ENCODE measurements at regions not wholly inside any gene's neighbourhood (a gene's known extent, or its start where the extent isn't known, plus 50 kb on each side); places are given as distances from the start of the nearest gene placed in this dataset.

- TF ChIP-seq, protein P1, sequence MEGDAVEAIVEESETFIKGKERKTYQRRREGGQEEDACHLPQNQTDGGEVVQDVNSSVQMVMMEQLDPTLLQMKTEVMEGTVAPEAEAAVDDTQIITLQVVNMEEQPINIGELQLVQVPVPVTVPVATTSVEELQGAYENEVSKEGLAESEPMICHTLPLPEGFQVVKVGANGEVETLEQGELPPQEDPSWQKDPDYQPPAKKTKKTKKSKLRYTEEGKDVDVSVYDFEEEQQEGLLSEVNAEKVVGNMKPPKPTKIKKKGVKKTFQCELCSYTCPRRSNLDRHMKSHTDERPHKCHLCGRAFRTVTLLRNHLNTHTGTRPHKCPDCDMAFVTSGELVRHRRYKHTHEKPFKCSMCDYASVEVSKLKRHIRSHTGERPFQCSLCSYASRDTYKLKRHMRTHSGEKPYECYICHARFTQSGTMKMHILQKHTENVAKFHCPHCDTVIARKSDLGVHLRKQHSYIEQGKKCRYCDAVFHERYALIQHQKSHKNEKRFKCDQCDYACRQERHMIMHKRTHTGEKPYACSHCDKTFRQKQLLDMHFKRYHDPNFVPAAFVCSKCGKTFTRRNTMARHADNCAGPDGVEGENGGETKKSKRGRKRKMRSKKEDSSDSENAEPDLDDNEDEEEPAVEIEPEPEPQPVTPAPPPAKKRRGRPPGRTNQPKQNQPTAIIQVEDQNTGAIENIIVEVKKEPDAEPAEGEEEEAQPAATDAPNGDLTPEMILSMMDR (IDR thresholded peaks at IDR 0.05), result no peak
- no peak for TF ChIP-seq EP300 (IDR thresholded peaks at IDR 0.05)
Measured at GRCh38 chr13:106139377-106139776, 396.1 kb downstream of the EFNB2 start.

Measured in gastroesophageal sphincter (tissue), 3 donors.